ENCODE measurements at regions not wholly inside any gene's neighbourhood (a gene's known extent, or its start where the extent isn't known, plus 50 kb on each side); places are given as distances from the start of the nearest gene placed in this dataset.

- no peak for DNase-seq
Observed at GRCh38 chr5:86786955-86787354, 169.2 kb downstream of the COX7C start.

GRCh38 chr5:86795659-86796058, 177.9 kb downstream of the COX7C start:
- no peak for DNase-seq

- no peak for DNase-seq
Observed at GRCh38 chr5:86797677-86798076, 179.9 kb downstream of the COX7C start.

GRCh38 chr5:86806206-86806605, 188.5 kb downstream of the COX7C start:
- no peak for DNase-seq

GRCh38 chr5:86807046-86808031, 189.6 kb downstream of the COX7C start:
- no peak for DNase-seq

GRCh38 chr5:86814315-86814714, 196.6 kb downstream of the COX7C start:
- no peak for DNase-seq

GRCh38 chr5:86814907-86815306, 197.2 kb downstream of the COX7C start:
- no peak for DNase-seq

- no peak for DNase-seq
Observed at GRCh38 chr5:86824637-86825036, 206.9 kb downstream of the COX7C start.

GRCh38 chr5:86831128-86831527, 213.4 kb downstream of the COX7C start:
- no peak for DNase-seq

- no peak for DNase-seq
Observed at GRCh38 chr5:86833868-86834267, 216.1 kb downstream of the COX7C start.

- no peak for DNase-seq
Observed at GRCh38 chr5:86837610-86838009, 219.9 kb downstream of the COX7C start.

GRCh38 chr5:86838083-86838482, 220.3 kb downstream of the COX7C start:
- DNase-seq = no peak

- DNase-seq = no peak
Observed at GRCh38 chr5:86841000-86841644, 223.4 kb downstream of the COX7C start.

GRCh38 chr5:86858442-86858841, 240.7 kb downstream of the COX7C start:
- no peak for DNase-seq

- no peak for DNase-seq
Observed at GRCh38 chr5:86861512-86861911, 243.8 kb downstream of the COX7C start.

GRCh38 chr5:86862093-86862492, 244.4 kb downstream of the COX7C start:
- DNase-seq = no peak

GRCh38 chr5:86864051-86864450, 246.3 kb downstream of the COX7C start:
- DNase-seq = no peak

- no peak for DNase-seq
Observed at GRCh38 chr5:86865256-86865785, 247.6 kb downstream of the COX7C start.

GRCh38 chr5:86866036-86866435, 248.3 kb downstream of the COX7C start:
- no peak for DNase-seq

GRCh38 chr5:86869268-86869667, 251.5 kb downstream of the COX7C start:
- DNase-seq = no peak

- DNase-seq = no peak
Observed at GRCh38 chr5:86875539-86875938, 257.8 kb downstream of the COX7C start.

GRCh38 chr5:86878250-86878649, 260.5 kb downstream of the COX7C start:
- no peak for DNase-seq

- no peak for DNase-seq
Observed at GRCh38 chr5:86879086-86879485, 261.3 kb downstream of the COX7C start.

- DNase-seq = no peak
Observed at GRCh38 chr5:86880344-86880743, 262.6 kb downstream of the COX7C start.
